ENCODE measurements at regions not wholly inside any gene's neighbourhood (a gene's known extent, or its start where the extent isn't known, plus 50 kb on each side); places are given as distances from the start of the nearest gene placed in this dataset.
"Not testable (repeated sequence)": the region's sequence is repeated elsewhere in the genome, so short reads cannot be mapped to it uniquely, and the experiment has no call there.

GRCh38 chrY:16454799-16455198 is 1425.2 kb downstream of the CDY2B start:
- no peak for TF ChIP-seq CTCF (IDR thresholded peaks at IDR 0.05; ENCODE audit: control extremely low read depth, extremely low read depth, low read depth, missing control alignments)
- ChIA-PET CTCF (no interaction called here), POLR2A (no interaction called here)
- no peak for DNase-seq (ENCODE audit: extremely low spot score)

GRCh38 chrY:16446152-16446551 is 1433.9 kb downstream of the CDY2B start:
- ChIA-PET CTCF (no interaction called here), POLR2A (no interaction called here)
- no peak for TF ChIP-seq CTCF (IDR thresholded peaks at IDR 0.05; ENCODE audit: control extremely low read depth, extremely low read depth, low read depth, missing control alignments)
- DNase-seq (ENCODE audit: extremely low spot score): no peak

GRCh38 chrY:16409206-16409923 is 1470.7 kb downstream of the CDY2B start:
- CTCF ChIA-PET; DNase-seq (ENCODE audit: extremely low spot score); POLR2A ChIA-PET: not testable (repeated sequence)

GRCh38 chrY:16379458-16379857 is 1500.6 kb downstream of the CDY2B start:
- CTCF ChIA-PET; POLR2A ChIA-PET; DNase-seq (ENCODE audit: extremely low spot score): not testable (repeated sequence)

GRCh38 chrY:16341592-16341991 is 1538.4 kb downstream of the CDY2B start:
- DNase-seq (ENCODE audit: extremely low spot score); CTCF ChIA-PET; POLR2A ChIA-PET: not testable (repeated sequence)

GRCh38 chrY:16330032-16330758 is 1549.8 kb downstream of the CDY2B start:
- CTCF ChIA-PET; DNase-seq (ENCODE audit: extremely low spot score); POLR2A ChIA-PET: not testable (repeated sequence)

- CTCF ChIA-PET; DNase-seq (ENCODE audit: extremely low spot score); POLR2A ChIA-PET: not testable (repeated sequence)
Measured at GRCh38 chrY:16329135-16329820, 1550.7 kb downstream of the CDY2B start.

Data from GM10248 (cell line).